EH (cell line): ENCODE measurements at regions not wholly inside any gene's neighbourhood (a gene's known extent, or its start where the extent isn't known, plus 50 kb on each side); places are given as distances from the start of the nearest gene placed in this dataset.
A peak's percentile ranks its signal among the peaks of the same experiment; 100 is the strongest.

Source experiments
- DNase-seq: peaks from one replicate; pipeline ENCODE4 v3.0.0-alpha.2; 2015; ENCODE audit warnings: low read depth

DNA sequence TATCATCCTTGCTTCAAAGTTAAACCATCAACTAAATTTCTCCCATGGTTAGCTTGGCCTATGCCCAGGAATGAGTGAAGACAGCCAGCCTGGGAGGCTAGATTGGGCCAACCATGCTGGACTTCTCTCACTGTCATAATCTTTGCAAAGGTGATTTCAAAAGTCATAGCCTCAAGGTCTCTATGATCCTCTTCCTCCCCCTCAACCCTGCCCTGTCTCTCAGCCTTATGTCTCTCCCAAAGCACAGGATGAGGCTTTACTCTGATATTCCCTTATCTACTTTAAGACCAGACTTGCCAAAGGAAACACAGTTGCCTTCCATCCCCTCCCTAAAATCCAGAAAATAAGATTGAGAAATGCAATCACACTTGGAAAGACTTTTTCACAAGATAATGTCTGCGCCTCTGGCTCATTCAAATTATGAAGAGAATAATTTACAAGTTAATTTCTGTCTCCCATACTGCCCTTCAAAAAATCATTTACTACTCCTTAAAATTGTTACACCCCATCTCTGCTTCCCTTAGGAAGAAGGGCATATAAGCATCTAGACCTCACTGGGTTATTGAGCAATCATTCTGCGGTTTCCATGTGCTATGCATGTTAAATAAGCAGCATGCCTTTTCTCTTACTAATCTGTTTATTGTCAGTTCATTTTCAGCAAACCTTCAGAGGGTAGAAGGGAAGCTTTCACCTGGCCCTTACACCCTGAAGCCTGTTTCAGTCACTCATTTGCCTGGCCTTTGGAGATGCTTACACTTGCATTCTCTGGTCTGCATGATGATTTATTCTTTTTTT lies 113.8 kb upstream of the ANKRD55 start:
- peak; percentile 93 for DNase-seq

DNA sequence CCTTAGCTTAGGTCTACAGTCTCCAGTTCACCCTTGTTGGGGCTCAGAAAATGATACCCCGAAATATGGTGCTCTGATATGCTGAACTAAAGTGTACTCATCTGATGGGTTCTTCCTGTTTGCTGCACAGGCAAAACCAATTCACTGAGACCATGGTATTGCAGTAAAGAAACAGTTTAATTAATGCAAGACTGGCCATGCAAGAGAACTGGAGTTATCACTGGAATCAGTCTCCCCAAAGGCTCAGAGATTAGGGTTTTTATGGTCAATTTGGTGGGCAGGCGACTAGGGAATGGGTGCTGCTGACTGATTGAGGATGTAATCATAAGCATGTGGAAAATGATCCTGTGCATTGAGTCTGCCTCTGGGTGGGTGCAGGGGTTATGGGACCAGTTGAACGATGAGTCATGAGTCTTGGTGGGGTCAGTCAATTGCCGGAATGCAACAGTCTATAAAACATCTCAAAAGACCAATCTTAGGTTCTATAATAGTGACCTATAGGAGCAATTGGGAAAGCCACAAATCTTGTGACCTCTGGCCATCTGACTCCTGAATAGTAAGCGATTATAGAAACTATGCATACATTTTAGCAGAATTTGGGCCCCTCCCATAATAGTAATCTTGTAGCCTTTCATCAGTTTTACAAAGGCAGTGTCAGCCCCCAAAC lies 113.0 kb upstream of the ANKRD55 start:
- DNase-seq, result peak; percentile 35

DNA sequence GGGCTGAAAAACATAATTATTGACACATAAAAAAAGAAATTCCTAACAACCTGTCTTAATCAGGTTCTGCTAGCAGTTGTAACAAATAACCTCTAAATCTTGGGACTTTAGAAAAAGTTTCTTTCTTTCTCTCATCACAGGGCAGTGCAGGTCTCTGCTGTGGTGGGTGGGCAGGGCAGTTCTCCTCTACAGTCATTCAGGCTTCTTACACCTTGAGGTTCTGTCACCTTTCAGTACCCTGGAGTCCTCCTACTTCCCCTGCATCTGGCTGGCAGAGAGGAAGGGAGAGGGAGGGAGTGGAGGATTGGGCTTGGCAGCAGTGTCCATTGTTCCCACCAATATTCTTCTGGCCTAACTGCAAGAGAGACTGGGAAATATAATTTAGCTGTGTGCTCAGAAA lies 112.2 kb upstream of the ANKRD55 start:
- DNase-seq, result no peak

DNA sequence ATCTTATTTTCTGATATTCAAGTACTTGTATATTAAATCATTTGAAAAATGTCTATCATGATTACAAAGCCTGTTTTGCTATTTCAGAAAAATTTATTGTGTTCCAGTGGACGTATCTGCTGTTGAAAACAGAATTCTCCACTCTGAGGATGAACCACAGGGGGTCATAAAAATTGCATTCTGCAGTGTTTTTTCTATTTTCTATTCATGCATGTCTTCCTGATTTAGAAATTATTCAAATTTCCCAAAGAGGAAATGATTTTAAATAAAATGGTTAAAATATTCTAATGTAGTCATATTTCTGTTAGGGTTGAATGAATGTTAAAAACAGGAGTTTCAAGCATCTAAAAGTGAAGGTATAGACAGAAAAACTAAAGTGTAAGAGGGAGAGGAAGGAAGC lies 111.5 kb upstream of the ANKRD55 start:
- no peak for DNase-seq

DNA sequence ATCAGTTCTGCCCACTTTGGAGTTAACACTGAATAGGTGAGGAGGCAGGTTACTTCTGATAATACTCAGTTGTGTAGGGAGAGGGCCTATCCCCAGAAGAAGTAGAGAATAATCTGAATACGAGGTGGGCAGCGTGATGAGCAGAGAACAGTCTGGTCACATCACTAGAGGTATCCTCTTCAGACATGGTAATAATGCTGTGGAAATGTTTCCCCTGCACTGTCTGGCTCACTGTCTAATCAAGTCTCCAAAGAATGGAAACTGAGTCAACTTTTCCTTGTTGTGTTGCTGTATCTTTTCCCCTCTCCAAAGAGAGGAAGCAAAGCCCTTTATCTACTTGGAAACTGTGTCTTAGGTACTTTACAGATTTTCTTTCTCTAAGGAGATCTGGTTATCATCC lies 110.9 kb upstream of the ANKRD55 start:
- no peak for DNase-seq

DNA sequence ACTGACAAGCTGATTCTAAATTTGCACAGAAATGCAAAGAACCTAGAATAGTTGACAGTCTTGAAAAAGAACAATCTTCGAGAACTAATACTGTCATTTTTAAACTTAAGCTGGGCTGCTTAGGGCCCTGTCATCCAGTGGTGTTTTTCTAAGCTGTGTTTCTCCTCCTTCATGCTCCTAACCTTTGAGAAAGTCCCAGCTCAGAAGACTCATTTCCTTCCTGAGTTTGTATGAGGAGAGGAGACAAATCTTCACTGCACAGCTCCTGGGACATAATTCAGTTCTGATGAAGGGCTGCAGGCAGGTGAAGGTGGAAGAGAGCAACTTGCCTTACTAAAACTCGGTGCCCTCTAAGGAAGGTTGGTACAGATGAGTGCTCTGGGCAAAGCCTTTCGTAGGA lies 109.5 kb upstream of the ANKRD55 start:
- no peak for DNase-seq

DNA sequence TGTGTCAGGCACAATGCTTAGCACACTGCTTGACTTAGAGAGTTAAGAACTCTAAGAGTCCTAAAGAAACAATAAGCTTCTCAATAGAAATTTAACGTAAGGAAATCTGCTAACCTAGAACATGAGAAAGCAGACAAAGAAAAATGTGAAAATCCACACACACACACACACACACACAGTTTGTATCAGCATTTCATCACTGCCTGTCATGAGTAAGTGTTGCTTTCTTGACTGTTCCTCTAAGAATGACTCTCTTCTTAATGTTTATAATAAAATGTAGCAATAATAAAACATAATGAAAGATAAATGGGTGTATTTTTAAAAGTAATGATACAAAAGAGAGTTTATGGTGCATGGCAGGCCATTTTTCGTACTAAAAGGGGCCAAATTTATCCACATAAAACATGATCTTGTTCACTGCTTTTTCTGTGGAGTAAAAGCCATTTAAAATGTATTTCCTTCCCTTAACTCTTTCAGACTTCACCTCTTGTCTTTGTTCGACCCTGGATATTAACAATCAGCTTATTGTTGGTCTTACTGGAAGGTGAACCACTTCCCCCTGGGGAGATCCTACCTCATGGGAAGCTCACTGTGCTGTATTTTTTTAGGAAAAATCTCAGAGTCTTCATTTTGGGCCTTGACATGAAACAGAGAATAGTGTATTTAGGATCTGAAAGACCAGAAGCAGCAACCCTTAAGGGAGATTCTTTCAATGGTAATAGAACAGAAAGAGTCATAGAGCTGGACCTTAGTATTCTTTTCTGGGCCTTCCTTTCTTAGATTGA lies 107.3 kb upstream of the ANKRD55 start:
- DNase-seq, result peak; percentile 57

DNA sequence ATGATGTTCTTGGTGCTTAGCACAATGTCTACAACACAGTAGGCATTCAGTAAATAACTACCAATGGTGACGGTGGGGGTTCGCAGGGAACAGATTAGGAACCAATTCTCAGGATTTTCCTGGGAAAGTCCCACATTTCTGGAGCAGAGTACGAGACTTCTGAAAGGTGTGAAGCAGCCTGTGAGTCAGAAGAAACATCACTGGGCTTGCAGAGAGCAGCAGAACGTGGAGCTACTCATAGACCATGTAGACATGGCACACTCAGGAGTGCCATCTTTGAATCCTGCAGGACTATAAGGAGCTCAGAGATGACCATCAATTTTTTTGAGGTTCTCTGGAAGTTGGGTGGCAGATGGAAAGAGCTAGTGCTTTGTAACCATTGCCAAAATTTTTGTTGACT lies 106.6 kb upstream of the ANKRD55 start:
- DNase-seq, result no peak

DNA sequence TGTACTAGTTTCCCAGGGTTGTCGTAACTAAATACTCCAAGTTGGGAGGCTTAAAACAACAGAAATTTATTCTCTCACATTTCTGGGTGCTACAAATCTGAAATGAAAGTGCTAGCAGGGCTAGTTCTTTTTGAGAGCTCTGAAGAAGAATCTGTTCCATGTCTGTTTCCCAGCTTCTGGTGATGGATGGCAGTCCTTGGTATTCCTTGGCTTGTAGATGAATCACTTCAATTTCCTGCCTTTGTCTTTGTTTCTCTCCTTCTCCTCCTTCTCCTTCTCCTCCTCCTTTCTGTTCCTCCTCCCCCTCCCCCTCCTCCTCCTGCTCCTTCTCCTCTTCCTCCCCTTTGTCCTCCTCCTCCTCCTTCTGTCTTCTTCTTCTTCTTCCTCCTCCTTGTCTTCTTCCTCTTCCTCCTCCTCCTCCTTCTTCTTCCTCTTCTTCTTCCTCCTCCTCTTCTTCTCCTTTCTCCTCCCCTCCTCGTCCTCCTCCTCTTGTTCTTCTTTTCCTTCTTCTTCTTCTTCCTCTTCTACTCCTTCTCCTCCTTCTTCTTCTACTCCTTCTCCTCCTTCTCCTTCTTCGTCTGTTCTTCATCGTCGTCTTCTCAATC lies 104.7 kb upstream of the ANKRD55 start:
- DNase-seq, result peak; percentile 25

DNA sequence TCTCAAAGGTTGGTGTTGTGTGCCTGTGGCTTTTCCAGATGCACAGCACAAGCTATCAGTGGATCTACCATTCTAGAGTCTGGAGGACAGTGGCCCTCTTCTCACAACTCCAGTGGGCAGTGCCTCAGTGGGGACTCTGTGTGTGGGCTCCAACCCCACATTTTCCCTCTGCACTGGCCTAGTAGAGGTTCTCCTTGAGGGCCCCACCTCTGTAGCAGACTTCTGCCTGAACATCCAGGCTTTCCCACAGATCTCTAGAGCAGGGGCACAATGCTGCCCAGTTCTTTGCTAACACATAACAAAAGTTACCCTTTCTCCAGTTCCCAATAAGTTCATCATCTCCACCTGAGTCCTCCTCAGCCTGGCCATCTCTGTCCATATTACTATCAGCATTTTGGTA lies 102.1 kb upstream of the ANKRD55 start:
- no peak for DNase-seq

DNA sequence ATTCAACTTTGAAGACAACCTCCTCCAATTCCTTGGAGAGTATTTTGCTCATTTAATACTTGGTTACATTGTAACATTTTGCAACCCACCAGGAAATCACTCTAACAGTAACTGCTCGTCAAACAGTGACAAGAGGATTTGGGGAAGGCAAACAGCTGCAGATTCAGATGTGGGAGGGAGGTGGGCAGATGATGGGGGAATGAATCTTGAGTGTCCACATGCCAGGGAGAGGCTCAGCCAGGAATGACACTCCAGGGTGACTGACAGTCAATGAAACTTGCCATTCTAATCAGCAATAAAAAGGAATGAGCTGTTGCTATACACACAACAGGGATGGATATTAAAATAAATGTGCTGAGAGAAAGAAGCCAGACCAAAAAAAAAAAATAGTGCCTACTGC lies 97.7 kb upstream of the ANKRD55 start:
- no peak for DNase-seq

DNA sequence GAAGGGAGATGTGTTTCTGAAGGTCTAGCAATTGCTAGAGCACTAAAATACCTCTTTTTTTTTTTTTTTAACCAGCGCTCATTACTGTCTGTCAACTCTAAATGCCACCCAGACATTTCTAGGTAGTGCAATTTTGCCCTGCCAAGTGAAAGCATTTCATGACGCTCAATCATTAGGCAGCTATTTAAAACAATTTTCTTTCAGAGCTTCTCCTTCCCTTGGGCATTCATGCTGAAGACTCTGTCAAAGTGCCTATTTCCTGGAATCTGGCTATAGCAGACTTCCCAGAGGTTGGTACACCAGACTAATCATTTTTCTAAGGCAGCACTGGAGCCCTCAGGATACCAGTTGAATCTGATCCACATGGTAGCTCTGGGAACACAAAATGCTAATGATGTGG lies 97.0 kb upstream of the ANKRD55 start:
- DNase-seq, result no peak

DNA sequence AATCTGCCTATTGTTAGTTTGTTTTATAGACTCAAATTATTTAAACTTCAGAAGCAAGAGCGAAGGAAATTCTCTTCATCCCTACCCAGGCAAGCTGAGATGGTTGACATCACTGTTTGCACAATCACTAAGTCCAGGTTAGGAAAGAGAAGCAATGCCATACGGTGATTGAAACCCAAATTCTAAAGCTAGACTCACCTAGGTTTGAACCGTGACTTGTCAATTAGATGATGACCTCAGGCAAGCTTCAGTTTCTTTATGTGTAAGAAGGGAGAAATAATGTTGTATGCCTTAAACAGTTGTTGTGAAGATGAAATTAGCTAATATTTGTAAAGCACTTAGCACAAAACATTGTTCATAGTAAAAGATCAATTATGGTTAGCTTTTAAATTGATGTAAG lies 96.5 kb upstream of the ANKRD55 start:
- no peak for DNase-seq

DNA sequence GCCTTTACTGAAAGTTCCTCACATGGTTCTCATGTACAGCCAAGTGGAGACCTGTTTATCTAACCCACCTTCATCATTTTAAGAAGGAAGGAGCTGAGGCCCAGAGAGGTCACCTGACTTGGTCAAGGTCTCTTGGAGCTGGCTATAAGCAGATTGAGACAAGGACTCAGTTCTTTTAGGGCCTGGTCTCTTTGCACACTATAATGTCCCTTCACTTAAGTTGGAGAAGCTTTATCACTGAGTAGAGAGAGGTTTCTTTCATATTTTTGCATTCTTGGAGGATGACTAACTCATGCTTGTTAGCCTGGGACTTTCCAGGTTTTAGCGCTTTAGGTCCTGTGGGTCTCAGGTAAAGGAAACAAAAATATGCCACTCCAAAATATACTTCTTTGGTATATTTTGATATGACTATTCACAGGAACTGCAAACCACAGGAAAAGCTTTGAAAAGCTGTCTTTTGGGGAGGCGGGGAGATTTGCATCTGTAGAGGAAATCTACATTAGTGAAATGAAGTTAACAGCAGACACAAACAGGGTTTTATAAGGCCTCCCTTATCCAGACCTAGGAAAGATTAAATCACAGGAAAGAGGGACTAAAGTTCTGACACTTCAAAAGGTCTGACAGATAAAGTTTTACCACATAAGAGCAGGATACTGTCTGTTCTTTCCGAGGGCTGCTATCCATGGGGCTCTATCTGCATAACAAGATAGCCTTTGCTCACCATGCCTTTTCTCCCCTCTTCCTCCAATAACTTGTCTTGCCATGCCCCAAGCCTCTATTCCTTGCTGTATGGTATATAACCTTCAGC lies 95.8 kb upstream of the ANKRD55 start:
- DNase-seq, result peak; percentile 54

DNA sequence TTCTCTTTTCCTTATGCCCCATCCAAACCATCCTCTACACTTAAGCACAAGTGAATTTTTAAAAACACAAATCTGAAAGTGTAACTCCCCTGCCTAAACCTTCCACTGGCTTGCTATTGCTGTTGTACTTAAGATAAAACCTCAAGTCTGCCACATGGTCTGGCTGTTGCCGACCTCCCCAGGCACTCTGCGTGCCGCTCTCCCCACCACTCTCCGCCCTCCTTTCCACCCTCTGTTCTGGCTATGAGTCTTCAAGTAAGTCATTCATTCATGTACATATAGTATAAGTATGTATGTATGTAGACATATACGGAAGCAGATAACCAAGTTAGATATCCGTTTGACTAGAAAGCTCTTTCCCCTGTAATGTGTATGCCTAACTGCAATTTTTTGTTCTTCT lies 94.7 kb upstream of the ANKRD55 start:
- no peak for DNase-seq

DNA sequence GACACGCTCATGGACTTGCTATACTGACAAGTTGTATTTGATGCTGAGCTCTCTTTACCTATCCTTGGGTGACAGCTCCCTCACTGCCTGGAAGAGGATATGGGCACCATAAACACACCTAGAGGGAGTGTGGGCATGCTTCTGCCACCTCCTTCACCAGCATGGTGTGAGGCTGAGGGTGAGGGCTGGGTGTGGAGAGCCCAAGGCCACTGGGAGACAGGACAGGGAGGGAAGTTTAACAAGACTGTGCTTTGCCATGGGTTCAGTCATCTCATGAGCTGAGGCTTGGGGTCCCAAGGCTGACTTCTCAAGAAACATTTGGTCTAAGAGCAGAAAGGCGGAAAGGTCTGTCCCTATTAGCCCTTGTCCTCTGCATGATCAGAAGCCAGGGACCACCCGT lies 93.6 kb upstream of the ANKRD55 start:
- DNase-seq, result no peak

DNA sequence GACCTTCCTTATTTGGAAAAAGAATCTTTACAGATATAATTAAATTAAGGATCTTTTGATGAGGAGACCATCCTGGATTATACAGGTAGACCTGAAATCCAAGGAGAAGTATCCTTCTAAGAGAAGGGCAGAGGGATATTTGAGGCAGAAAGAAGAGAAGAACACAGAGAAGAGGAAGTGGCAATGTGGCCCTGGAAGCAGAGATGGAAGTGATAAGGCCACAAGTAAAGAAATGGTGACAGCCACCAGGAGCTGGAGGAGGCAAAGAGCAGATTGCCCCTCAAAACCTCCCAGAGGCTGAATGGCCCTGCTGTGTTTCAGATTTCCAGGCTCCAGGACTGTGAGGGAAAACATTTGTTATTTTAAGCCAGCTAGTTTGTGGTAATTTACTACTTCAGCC lies 93.0 kb upstream of the ANKRD55 start:
- DNase-seq, result no peak

DNA sequence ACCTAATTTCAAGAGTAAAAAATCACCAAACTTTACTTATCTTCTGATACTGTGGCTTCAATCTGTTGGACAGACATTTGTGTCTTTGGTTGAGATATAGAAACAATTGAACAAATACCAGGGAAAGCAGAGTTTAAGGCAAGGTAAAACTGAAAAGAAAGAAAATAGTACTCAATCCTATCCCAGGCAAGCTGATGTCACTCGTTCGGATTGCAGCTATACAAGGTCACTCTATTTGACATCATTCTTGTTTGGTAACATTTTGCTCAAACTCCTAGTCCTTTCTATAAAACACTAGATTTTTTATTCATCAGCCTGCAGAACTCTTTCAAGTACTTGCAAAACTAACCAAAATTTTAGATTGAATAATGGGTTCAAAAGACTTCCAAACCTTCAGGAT lies 91.9 kb upstream of the ANKRD55 start:
- DNase-seq, result no peak

DNA sequence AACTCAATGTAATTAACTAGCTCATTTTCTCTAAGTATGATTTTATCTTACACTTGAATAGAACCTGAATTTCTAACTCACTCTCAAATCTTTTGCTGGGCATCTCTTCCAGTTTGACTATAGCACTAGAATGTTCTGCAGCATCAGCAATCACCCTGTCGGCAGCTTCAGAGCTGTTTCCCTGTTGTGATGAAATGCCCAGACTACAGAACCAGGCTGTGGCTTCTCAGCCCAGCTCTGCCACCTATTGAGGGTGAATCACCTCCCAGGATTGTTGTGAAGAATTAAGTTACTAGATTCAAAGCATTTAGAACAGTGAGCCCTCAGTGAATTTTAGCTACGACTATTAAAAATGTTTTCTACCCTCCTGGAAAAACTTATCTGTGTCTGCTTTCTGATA lies 90.4 kb upstream of the ANKRD55 start:
- DNase-seq, result peak; percentile 83

DNA sequence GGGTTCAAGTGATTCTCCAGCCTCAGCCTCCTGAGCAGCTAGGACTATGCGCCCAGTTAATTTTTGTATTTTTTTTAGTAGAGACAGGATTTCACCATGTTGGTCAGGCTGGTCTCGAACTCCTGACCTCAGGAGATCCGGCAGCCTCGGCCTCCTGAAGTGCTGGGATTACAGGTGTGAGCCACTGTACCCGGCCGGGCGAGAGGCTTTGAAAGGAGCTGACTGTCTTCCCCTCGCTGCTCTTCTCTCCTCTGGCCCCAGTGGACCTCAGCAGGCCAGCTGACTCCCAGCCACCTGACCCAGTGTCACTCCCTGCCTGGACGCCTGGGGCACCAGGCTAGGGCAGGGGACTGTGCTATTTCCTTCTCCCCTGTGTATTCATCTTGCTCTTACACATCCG lies 89.5 kb upstream of the ANKRD55 start:
- DNase-seq, result no peak

DNA sequence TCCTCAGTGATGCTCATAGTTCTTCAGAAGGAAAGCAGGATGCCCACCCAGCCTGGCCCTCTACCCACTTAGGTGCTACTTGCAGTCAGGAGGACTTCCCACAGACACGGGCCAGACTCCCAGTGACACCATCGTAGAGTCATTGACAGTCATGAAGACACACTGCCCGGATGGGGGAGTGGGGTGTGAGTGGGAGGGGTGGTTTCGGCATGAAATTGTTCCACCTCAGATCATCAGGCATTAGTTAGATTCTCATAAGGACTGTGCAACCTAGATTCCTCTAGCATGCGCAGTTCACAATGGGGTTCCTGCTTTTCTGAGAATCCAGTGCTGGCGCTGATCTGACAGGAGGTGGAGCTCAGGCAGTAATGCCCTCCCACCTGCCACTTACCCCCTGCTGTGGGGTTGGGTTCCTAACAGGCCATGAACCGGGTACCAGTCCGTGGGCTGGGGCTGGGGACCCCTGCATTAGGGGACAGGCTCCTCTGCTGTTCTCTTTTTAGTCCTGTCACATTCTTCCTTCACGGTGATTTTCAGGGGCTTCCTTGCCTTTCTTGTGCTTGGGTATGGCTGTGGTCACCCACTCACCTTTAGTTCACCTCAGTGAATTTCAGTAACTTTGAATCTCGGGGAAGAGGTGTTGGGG lies 88.2 kb upstream of the ANKRD55 start:
- no peak for DNase-seq
